ENCODE measurements at regions not wholly inside any gene's neighbourhood (a gene's known extent, or its start where the extent isn't known, plus 50 kb on each side); places are given as distances from the start of the nearest gene placed in this dataset.
"Not testable (repeated sequence)": the region's sequence is repeated elsewhere in the genome, so short reads cannot be mapped to it uniquely, and the experiment has no call there.

GRCh38 chr2:21854938-21855337, 731.2 kb downstream of the TDRD15 start:
- no peak for DNase-seq (ENCODE audit: low read depth)

GRCh38 chr2:21856708-21857107, 732.9 kb downstream of the TDRD15 start:
- no peak for DNase-seq (ENCODE audit: low read depth)

GRCh38 chr2:21860907-21861306, 737.1 kb downstream of the TDRD15 start:
- DNase-seq (ENCODE audit: low read depth), result no peak

GRCh38 chr2:21866316-21866715, 742.5 kb downstream of the TDRD15 start:
- DNase-seq (ENCODE audit: low read depth), result no peak

GRCh38 chr2:21887881-21888280, 764.1 kb downstream of the TDRD15 start:
- DNase-seq (ENCODE audit: low read depth), result no peak

GRCh38 chr2:21890041-21890440, 766.3 kb downstream of the TDRD15 start:
- no peak for DNase-seq (ENCODE audit: low read depth)

GRCh38 chr2:21890716-21891115, 766.9 kb downstream of the TDRD15 start:
- no peak for DNase-seq (ENCODE audit: low read depth)

GRCh38 chr2:21891191-21891590, 767.4 kb downstream of the TDRD15 start:
- DNase-seq (ENCODE audit: low read depth), result no peak

- DNase-seq (ENCODE audit: low read depth), result no peak
These were observed 768.4 kb downstream of the TDRD15 start for GRCh38 chr2:21892140-21892539.

- no peak for DNase-seq (ENCODE audit: low read depth)
These were observed 771.4 kb downstream of the TDRD15 start for GRCh38 chr2:21895200-21895599.

GRCh38 chr2:21908712-21909380, 785.1 kb downstream of the TDRD15 start:
- not testable (repeated sequence) for DNase-seq (ENCODE audit: low read depth)

GRCh38 chr2:21910832-21911507, 787.2 kb downstream of the TDRD15 start:
- DNase-seq (ENCODE audit: low read depth), result no peak

- DNase-seq (ENCODE audit: low read depth), result no peak
These were observed 788.6 kb downstream of the TDRD15 start for GRCh38 chr2:21912405-21912804.

GRCh38 chr2:21915201-21915600, 791.4 kb downstream of the TDRD15 start:
- DNase-seq (ENCODE audit: low read depth), result no peak

- no peak for DNase-seq (ENCODE audit: low read depth)
These were observed 793.3 kb downstream of the TDRD15 start for GRCh38 chr2:21916934-21917522.

GRCh38 chr2:21920721-21921120, 797.0 kb downstream of the TDRD15 start:
- no peak for DNase-seq (ENCODE audit: low read depth)

- no peak for DNase-seq (ENCODE audit: low read depth)
These were observed 801.0 kb downstream of the TDRD15 start for GRCh38 chr2:21924640-21925285.

- DNase-seq (ENCODE audit: low read depth), result no peak
These were observed 804.5 kb downstream of the TDRD15 start for GRCh38 chr2:21928292-21928691.

- no peak for DNase-seq (ENCODE audit: low read depth)
These were observed 806.5 kb downstream of the TDRD15 start for GRCh38 chr2:21930226-21930625.

GRCh38 chr2:21939967-21940366, 816.2 kb downstream of the TDRD15 start:
- no peak for DNase-seq (ENCODE audit: low read depth)

- DNase-seq (ENCODE audit: low read depth), result no peak
These were observed 820.8 kb downstream of the TDRD15 start for GRCh38 chr2:21944536-21944935.

GRCh38 chr2:21945658-21946057, 821.9 kb downstream of the TDRD15 start:
- DNase-seq (ENCODE audit: low read depth), result no peak

GRCh38 chr2:21947046-21947445, 823.3 kb downstream of the TDRD15 start:
- DNase-seq (ENCODE audit: low read depth), result no peak

All from stimulated activated CD8-positive, alpha-beta memory T cell treated with anti-CD3 and anti-CD28 coated beads, Interleukin-15, amount 100 ng/mL, for 24 hours (primary cell).